ENCODE measurements at regions not wholly inside any gene's neighbourhood (a gene's known extent, or its start where the extent isn't known, plus 50 kb on each side); places are given as distances from the start of the nearest gene placed in this dataset.

DNA sequence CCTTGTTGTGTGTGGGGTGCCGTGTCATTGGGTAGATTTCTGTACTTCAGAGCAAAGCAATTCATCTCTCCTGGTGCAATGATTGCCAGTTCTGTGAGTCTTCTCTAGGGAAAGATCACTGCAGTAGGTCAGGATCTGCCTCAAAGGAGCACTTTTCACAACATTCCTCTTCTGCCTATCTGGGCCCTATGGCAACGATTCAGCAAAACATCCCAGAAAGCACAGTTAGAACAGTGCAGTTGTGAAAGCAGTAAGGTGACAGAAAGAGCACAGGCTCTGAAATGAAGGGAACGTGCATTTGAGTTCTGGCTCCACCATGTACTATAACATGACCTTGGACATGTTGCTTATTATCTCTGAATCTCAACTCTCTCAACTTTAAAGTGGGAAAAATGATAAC lies 178.5 kb upstream of the N4BP1 start:
- TF ChIP-seq, protein P1, sequence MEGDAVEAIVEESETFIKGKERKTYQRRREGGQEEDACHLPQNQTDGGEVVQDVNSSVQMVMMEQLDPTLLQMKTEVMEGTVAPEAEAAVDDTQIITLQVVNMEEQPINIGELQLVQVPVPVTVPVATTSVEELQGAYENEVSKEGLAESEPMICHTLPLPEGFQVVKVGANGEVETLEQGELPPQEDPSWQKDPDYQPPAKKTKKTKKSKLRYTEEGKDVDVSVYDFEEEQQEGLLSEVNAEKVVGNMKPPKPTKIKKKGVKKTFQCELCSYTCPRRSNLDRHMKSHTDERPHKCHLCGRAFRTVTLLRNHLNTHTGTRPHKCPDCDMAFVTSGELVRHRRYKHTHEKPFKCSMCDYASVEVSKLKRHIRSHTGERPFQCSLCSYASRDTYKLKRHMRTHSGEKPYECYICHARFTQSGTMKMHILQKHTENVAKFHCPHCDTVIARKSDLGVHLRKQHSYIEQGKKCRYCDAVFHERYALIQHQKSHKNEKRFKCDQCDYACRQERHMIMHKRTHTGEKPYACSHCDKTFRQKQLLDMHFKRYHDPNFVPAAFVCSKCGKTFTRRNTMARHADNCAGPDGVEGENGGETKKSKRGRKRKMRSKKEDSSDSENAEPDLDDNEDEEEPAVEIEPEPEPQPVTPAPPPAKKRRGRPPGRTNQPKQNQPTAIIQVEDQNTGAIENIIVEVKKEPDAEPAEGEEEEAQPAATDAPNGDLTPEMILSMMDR (IDR thresholded peaks at IDR 0.05; ENCODE audit: borderline replicate concordance): no peak
- intact Hi-C loops (cut with micrococcal nuclease): no loop called here

DNA sequence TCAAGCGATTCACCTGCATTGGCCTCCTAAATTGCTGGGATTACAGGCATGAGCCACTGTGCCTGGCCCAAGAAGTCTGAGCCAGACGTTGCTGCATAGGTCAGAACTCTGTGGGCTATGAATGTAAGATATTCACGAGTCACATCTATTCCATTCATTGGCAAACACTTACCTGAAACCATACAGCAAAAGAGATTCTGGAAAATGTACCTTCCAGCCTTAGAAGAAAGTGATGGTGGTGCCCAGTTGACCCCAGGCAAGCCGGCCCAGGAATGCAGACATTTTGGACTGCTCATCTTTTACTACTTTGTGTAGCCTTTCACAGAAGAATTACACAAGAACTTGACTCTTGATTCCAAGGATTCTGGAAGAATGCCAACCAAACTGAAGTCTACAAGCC lies 135.6 kb upstream of the N4BP1 start:
- intact Hi-C loops (cut with micrococcal nuclease): no loop called here
- TF ChIP-seq, protein P1 (IDR thresholded peaks at IDR 0.05; ENCODE audit: borderline replicate concordance): no peak
- H3K36me3 ChIP-seq: no peaks in the 10 kb centered on the region
- no peak overlapping the region for H3K4me3 ChIP-seq
- H3K27me3 ChIP-seq (ENCODE audit: low read depth): no peaks in the 10 kb centered on the region
- no peak overlapping the region for H3K27ac ChIP-seq (replicated peaks)
- H3K9me3 ChIP-seq (replicated peaks): peaks cover 11% of the 10 kb centered on the region
- H3K4me1 ChIP-seq: peaks cover 3% of the 10 kb centered on the region
- DNase-seq: no peak

More for the DNA sequence above, 178.5 kb upstream of the N4BP1 start:
- H3K27me3 ChIP-seq (ENCODE audit: low read depth): peaks cover 27% of the 10 kb centered on the region
- H3K4me1 ChIP-seq: no peaks in the 10 kb centered on the region
- H3K27ac ChIP-seq (replicated peaks): no peak overlapping the region
- no peaks in the 10 kb centered on the region for H3K36me3 ChIP-seq
- H3K4me3 ChIP-seq: no peak overlapping the region
- H3K9me3 ChIP-seq (replicated peaks): peaks cover 24% of the 10 kb centered on the region
- no peak for DNase-seq

DNA sequence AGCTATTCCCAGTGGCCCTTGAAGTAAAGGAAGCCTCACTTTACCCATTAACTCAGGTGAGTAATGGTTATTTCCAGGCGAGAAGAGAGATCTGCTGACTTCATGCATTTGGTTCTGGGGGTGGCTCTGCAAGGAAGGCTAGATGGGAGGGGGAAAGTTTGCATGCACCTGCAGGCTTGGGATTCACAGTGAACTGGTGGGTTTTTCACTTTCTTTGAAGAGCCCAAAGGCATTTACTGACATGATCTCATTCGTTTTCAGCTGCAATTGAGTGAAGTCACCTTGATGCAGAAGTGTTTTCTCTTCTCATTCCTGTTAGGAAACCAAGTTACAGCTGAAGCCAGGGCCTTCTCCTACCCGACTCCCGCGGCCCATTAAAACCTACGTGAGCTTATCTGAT lies 131.0 kb upstream of the N4BP1 start:
- Histone ChIP-seq H3K27me3 (ENCODE audit: low read depth) (peaks cover 10% of the 10 kb centered on the region), H3K4me1 (no peaks in the 10 kb centered on the region), H3K36me3 (no peaks in the 10 kb centered on the region), H3K9me3 (replicated peaks) (peaks cover 11% of the 10 kb centered on the region), H3K27ac (replicated peaks) (no peak overlapping the region), H3K4me3 (no peak overlapping the region)
- DNase-seq: no peak
- TF ChIP-seq, protein P1 (IDR thresholded peaks at IDR 0.05; ENCODE audit: borderline replicate concordance): no peak
- intact Hi-C loops (cut with micrococcal nuclease): no loop called here

DNA sequence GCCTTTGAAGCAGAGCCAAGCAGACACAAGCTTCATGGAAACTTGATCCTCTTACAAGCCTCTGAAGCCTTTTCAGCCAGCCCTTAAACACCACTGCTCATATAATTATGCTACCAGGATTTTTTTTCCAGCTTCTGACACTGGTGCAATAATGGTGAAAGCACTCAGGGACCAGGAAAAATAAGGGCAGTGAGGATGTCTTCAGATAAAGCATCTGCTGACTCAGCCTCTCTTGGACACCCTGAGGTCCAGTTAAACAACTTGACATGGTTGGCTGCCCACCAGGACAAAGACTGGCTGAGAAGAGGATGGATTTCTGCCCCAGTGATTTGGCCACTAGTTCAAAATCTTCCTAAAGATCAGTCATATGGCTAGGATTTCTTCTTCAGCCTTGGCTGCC lies 124.2 kb upstream of the N4BP1 start:
- Histone ChIP-seq H3K4me3 (no peak overlapping the region), H3K27ac (replicated peaks) (no peak overlapping the region), H3K36me3 (no peaks in the 10 kb centered on the region), H3K27me3 (ENCODE audit: low read depth) (peaks cover 15% of the 10 kb centered on the region), H3K9me3 (replicated peaks) (no peaks in the 10 kb centered on the region), H3K4me1 (no peaks in the 10 kb centered on the region)
- intact Hi-C loops (cut with micrococcal nuclease): no loop called here
- TF ChIP-seq, protein P1 (IDR thresholded peaks at IDR 0.05; ENCODE audit: borderline replicate concordance): no peak
- DNase-seq: no peak

DNA sequence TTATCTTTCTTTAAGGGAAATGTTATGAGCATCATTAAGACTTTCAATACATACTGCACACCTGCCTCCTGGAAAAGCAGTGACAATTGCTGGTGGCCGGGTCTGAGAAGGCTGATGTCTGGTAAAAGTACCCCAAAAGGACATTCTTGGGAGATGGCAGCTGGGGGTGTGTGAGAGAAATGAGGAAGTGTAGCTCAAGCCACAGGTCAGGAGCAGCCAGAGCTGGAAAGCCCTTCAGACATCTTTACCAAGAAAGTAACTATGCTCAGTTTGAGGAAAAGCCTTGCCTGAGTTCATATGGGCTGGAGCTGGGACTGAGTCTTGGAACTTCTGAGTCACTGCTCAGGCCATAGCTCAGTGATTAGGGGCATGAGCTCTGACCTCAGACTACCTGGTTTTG lies 94.7 kb upstream of the N4BP1 start:
- intact Hi-C loops (cut with micrococcal nuclease): no loop called here
- Histone ChIP-seq H3K4me3 (no peak overlapping the region), H3K27me3 (ENCODE audit: low read depth) (peaks cover 7% of the 10 kb centered on the region), H3K9me3 (replicated peaks) (peaks cover 24% of the 10 kb centered on the region), H3K4me1 (no peaks in the 10 kb centered on the region), H3K36me3 (no peaks in the 10 kb centered on the region), H3K27ac (replicated peaks) (no peak overlapping the region)
- TF ChIP-seq, protein P1 (IDR thresholded peaks at IDR 0.05; ENCODE audit: borderline replicate concordance): no peak
- DNase-seq: no peak

All from left ventricle myocardium inferior (tissue), 1 donor.